SK-N-SH treated with all-trans-retinoic acid at 6 μM for 48 hours (cell line): ENCODE measurements at regions not wholly inside any gene's neighbourhood (a gene's known extent, or its start where the extent isn't known, plus 50 kb on each side); places are given as distances from the start of the nearest gene placed in this dataset.

ENCODE experiments used
- ATAC-seq: fragments of 200-7000 bp; cut with Tn5 transposase; 3 replicates; pipeline ENCODE4 v1.9.1; 2020; ENCODE audit warnings: mild to moderate bottlenecking, moderate library complexity
- ARNTL ChIP-seq: fragments of 450-650 bp; formaldehyde crosslinking; IDR thresholded peaks from 2 replicates; pipeline ENCODE4 v1.5.0; 2020; ENCODE audit warnings: low read depth, mild to moderate bottlenecking, moderate library complexity, borderline replicate concordance
- BACH2 ChIP-seq: fragments of 250-450 bp; sonication (Bioruptor Pico); IDR thresholded peaks from 2 replicates; pipeline ENCODE4 v1.9.0; 2021; ENCODE audit warnings: mild to moderate bottlenecking, borderline replicate concordance
- ESRRG ChIP-seq: fragments of 250-450 bp; sonication (Bioruptor Pico); IDR thresholded peaks from 2 replicates; pipeline ENCODE4 v1.6.1; 2021; ENCODE audit warnings: mild to moderate bottlenecking
- GLIS3 ChIP-seq: fragments of 250-450 bp; sonication (Bioruptor Pico); IDR thresholded peaks from 2 replicates; pipeline ENCODE4 v1.5.0; 2020; ENCODE audit warnings: mild to moderate bottlenecking, moderate library complexity
- ISL1 ChIP-seq: fragments of 250-450 bp; sonication (Bioruptor Pico); IDR thresholded peaks from 2 replicates; pipeline ENCODE4 v2.1.2; 2022; ENCODE audit warnings: mild to moderate bottlenecking, moderate library complexity
- OSR1 ChIP-seq: fragments of 250-450 bp; sonication (Bioruptor Pico); IDR thresholded peaks from 2 replicates; pipeline ENCODE4 v1.8.0; 2022; ENCODE audit warnings: moderate library complexity, mild to moderate bottlenecking, inconsistent platforms
- POU6F1 ChIP-seq: fragments of 250-450 bp; sonication (Bioruptor Pico); IDR thresholded peaks from 2 replicates; pipeline ENCODE4 v1.8.0; 2021; ENCODE audit warnings: low read depth, mild to moderate bottlenecking, moderate library complexity, borderline replicate concordance
- PPARA ChIP-seq: fragments of 250-450 bp; sonication (Bioruptor Pico); IDR thresholded peaks from 2 replicates; pipeline ENCODE4 v1.5.0; 2020; ENCODE audit warnings: mild to moderate bottlenecking, borderline replicate concordance
- RARB ChIP-seq: fragments of 250-450 bp; sonication (Bioruptor Pico); IDR thresholded peaks from 2 replicates; pipeline ENCODE4 v1.8.0; 2021; ENCODE audit warnings: mild to moderate bottlenecking, moderate library complexity
- SNAI2 ChIP-seq: fragments of 250-450 bp; sonication (Bioruptor Pico); IDR thresholded peaks from 2 replicates; pipeline ENCODE4 v1.5.0; 2020; ENCODE audit warnings: mild to moderate bottlenecking, moderate library complexity
- TCF4 ChIP-seq: fragments of 250-450 bp; sonication (Bioruptor Pico); IDR thresholded peaks from 2 replicates; pipeline ENCODE4 v1.8.0; 2021; ENCODE audit warnings: mild to moderate bottlenecking, moderate library complexity, borderline replicate concordance
- TOX ChIP-seq: fragments of 250-450 bp; sonication (Bioruptor Pico); IDR thresholded peaks from 2 replicates; pipeline ENCODE4 v1.8.0; 2021; ENCODE audit warnings: mild to moderate bottlenecking, moderate library complexity, borderline replicate concordance
- ZC3H10 ChIP-seq: fragments of 250-450 bp; sonication (Bioruptor Pico); IDR thresholded peaks from 2 replicates; pipeline ENCODE4 v1.5.1; 2021; ENCODE audit warnings: mild to moderate bottlenecking, moderate library complexity
- ZFP3 ChIP-seq: fragments of 250-450 bp; sonication (Bioruptor Pico); IDR thresholded peaks from 2 replicates; pipeline ENCODE4 v1.5.0; 2020; ENCODE audit warnings: mild to moderate bottlenecking, moderate library complexity
- ZFP30 ChIP-seq: fragments of 450-650 bp; formaldehyde crosslinking; IDR thresholded peaks from 2 replicates; pipeline ENCODE4 v1.5.0; 2022; ENCODE audit warnings: mild to moderate bottlenecking, moderate library complexity
- ZNF565 ChIP-seq: fragments of 450-650 bp; formaldehyde crosslinking; conservative IDR thresholded peaks from 2 replicates; pipeline ENCODE4 v1.5.0; 2020; ENCODE audit warnings: low read depth, mild to moderate bottlenecking, moderate library complexity
- ZNF70 ChIP-seq: fragments of 450-650 bp; formaldehyde crosslinking; IDR thresholded peaks from 2 replicates; pipeline ENCODE4 v1.5.0; 2020; ENCODE audit warnings: mild to moderate bottlenecking, moderate library complexity
- ZNF8 ChIP-seq: fragments of 450-650 bp; formaldehyde crosslinking; IDR thresholded peaks from 2 replicates; pipeline ENCODE4 v1.5.0; 2020; ENCODE audit warnings: mild to moderate bottlenecking, moderate library complexity
- TF ChIP-seq, protein P1 (sequence below): fragments of 250-450 bp; sonication (Bioruptor Pico); IDR thresholded peaks from 2 replicates; pipeline ENCODE4 v1.5.1; 2020; ENCODE audit warnings: low read depth, mild to moderate bottlenecking, moderate library complexity
- TF ChIP-seq, protein P2 (sequence below): fragments of 250-450 bp; sonication (Bioruptor Pico); IDR thresholded peaks from 2 replicates; pipeline ENCODE4 v1.5.0; 2020; ENCODE audit warnings: mild to moderate bottlenecking, moderate library complexity
- TF ChIP-seq, protein P3 (sequence below): fragments of 250-450 bp; sonication (Bioruptor Pico); IDR thresholded peaks from 2 replicates; pipeline ENCODE4 v1.8.0; 2020; ENCODE audit warnings: mild to moderate bottlenecking, moderate library complexity, borderline replicate concordance

- TF ChIP-seq, protein P1, sequence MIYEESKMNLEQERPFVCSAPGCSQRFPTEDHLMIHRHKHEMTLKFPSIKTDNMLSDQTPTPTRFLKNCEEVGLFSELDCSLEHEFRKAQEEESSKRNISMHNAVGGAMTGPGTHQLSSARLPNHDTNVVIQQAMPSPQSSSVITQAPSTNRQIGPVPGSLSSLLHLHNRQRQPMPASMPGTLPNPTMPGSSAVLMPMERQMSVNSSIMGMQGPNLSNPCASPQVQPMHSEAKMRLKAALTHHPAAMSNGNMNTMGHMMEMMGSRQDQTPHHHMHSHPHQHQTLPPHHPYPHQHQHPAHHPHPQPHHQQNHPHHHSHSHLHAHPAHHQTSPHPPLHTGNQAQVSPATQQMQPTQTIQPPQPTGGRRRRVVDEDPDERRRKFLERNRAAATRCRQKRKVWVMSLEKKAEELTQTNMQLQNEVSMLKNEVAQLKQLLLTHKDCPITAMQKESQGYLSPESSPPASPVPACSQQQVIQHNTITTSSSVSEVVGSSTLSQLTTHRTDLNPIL (CRISPR knock-in tag) = no peak
- TF ChIP-seq OSR1 (CRISPR knock-in tag) (no peak), TOX (CRISPR knock-in tag) (no peak)
Observed at GRCh38 chr10:118148247-118148646, 101.5 kb upstream of the RAB11FIP2 start (continued).

DNA sequence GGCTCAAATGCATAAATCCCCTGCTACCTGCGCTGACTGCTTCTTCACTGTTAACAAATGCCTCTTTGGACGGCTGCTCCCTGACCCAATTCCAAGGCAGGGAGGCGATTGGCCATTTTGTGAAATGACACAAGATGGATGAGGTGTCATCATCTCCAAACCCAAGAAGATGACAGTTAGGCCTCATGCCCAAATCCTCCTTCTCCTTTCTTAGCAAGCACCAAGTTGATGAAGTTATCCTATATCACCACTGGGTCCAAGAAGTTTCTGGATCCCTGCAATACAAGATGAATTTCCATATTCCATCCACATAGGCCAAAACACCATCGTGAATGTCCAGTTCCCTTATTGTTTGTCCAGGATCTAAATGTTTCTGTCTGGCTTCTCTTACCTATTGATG lies 98.5 kb upstream of the RAB11FIP2 start:
- TF ChIP-seq ARNTL (no peak), ESRRG (CRISPR knock-in tag) (no peak), ISL1 (no peak), TCF4 (CRISPR knock-in tag) (no peak), RARB (CRISPR knock-in tag) (no peak), OSR1 (CRISPR knock-in tag) (no peak), SNAI2 (no peak), ZNF565 (no peak), PPARA (CRISPR knock-in tag) (no peak), ZNF8 (CRISPR knock-in tag) (no peak), ZFP3 (no peak), ZFP30 (CRISPR knock-in tag) (no peak)
- TF ChIP-seq, protein P1 (CRISPR knock-in tag) = no peak
- no peak for ATAC-seq

DNA sequence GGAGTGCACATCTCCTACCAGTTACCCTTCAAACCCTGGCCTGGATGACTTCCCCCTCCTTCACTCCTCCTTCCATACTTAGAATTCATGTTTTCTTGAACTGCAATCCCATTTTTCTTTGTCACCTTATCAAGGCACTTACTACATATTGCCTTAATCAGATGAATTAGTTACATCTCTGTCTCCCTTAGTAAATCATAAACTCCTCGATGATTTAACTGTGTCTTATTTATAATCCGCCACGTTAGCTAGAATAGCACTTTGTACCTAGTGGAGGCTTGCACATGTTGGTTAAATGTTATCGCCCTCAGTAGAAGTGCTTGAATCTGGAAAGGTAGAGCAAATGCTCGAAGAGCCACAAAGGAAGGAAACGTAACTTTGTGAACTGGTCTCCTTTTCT lies 94.7 kb upstream of the RAB11FIP2 start:
- no peak for ATAC-seq
- TF ChIP-seq RARB (CRISPR knock-in tag) (no peak), SNAI2 (no peak), GLIS3 (CRISPR knock-in tag) (no peak), POU6F1 (CRISPR knock-in tag) (no peak), PPARA (CRISPR knock-in tag) (no peak), ARNTL (no peak), ZNF565 (no peak), ZFP3 (no peak), ZNF70 (no peak), ZFP30 (CRISPR knock-in tag) (no peak), ZC3H10 (CRISPR knock-in tag) (no peak), TCF4 (CRISPR knock-in tag) (no peak), BACH2 (CRISPR knock-in tag) (no peak), ESRRG (CRISPR knock-in tag) (no peak), OSR1 (CRISPR knock-in tag) (no peak), TOX (CRISPR knock-in tag) (no peak)
- TF ChIP-seq, protein P2, sequence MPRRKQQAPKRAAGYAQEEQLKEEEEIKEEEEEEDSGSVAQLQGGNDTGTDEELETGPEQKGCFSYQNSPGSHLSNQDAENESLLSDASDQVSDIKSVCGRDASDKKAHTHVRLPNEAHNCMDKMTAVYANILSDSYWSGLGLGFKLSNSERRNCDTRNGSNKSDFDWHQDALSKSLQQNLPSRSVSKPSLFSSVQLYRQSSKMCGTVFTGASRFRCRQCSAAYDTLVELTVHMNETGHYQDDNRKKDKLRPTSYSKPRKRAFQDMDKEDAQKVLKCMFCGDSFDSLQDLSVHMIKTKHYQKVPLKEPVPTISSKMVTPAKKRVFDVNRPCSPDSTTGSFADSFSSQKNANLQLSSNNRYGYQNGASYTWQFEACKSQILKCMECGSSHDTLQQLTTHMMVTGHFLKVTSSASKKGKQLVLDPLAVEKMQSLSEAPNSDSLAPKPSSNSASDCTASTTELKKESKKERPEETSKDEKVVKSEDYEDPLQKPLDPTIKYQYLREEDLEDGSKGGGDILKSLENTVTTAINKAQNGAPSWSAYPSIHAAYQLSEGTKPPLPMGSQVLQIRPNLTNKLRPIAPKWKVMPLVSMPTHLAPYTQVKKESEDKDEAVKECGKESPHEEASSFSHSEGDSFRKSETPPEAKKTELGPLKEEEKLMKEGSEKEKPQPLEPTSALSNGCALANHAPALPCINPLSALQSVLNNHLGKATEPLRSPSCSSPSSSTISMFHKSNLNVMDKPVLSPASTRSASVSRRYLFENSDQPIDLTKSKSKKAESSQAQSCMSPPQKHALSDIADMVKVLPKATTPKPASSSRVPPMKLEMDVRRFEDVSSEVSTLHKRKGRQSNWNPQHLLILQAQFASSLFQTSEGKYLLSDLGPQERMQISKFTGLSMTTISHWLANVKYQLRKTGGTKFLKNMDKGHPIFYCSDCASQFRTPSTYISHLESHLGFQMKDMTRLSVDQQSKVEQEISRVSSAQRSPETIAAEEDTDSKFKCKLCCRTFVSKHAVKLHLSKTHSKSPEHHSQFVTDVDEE (CRISPR knock-in tag) = no peak
- TF ChIP-seq, protein P1 (CRISPR knock-in tag) = no peak
- TF ChIP-seq, protein P3, sequence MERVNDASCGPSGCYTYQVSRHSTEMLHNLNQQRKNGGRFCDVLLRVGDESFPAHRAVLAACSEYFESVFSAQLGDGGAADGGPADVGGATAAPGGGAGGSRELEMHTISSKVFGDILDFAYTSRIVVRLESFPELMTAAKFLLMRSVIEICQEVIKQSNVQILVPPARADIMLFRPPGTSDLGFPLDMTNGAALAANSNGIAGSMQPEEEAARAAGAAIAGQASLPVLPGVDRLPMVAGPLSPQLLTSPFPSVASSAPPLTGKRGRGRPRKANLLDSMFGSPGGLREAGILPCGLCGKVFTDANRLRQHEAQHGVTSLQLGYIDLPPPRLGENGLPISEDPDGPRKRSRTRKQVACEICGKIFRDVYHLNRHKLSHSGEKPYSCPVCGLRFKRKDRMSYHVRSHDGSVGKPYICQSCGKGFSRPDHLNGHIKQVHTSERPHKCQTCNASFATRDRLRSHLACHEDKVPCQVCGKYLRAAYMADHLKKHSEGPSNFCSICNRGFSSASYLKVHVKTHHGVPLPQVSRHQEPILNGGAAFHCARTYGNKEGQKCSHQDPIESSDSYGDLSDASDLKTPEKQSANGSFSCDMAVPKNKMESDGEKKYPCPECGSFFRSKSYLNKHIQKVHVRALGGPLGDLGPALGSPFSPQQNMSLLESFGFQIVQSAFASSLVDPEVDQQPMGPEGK = no peak
